MM.1S (cell line): ENCODE measurements at regions not wholly inside any gene's neighbourhood (a gene's known extent, or its start where the extent isn't known, plus 50 kb on each side); places are given as distances from the start of the nearest gene placed in this dataset.

Experiments used
- DNase-seq: peaks from one replicate; pipeline ENCODE4 v3.0.0-alpha.2; 2015
- H2AFZ ChIP-seq: fragments of 300-600 bp; sonication (generic); 2 replicates; pipeline ENCODE4 v1.6.0; 2016; ENCODE audit warnings: antibody characterized with exemption, low read length
- H3F3A ChIP-seq: fragments of 300-600 bp; sonication (generic); 2 replicates; pipeline ENCODE4 v1.6.1; 2016; ENCODE audit warnings: mild to moderate bottlenecking, antibody characterized with exemption, low read length, moderate library complexity, mixed read lengths; ENCODE audit not compliant: insufficient read depth
- H3K27ac ChIP-seq: fragments of 300-600 bp; sonication (generic); 2 replicates; pipeline ENCODE4 v1.5.1; 2016; ENCODE audit warnings: mild to moderate bottlenecking, low read length
- H3K27me3 ChIP-seq: fragments of 300-600 bp; sonication (generic); replicated peaks from 2 replicates; pipeline ENCODE4 v1.6.0; 2016; ENCODE audit warnings: low read length; ENCODE audit not compliant: insufficient read depth
- H3K36me3 ChIP-seq: fragments of 300-600 bp; sonication (generic); replicated peaks from 2 replicates; pipeline ENCODE4 v1.6.1; 2016; ENCODE audit warnings: mild to moderate bottlenecking, low read length, mixed read lengths; ENCODE audit not compliant: insufficient read depth
- H3K4me1 ChIP-seq: fragments of 300-600 bp; sonication (generic); 2 replicates; pipeline ENCODE4 v1.6.1; 2016; ENCODE audit warnings: low read length, mixed read lengths
- H3K4me2 ChIP-seq: fragments of 300-600 bp; sonication (generic); 2 replicates; pipeline ENCODE4 v1.6.0; 2016; ENCODE audit warnings: low read depth, low read length
- H3K4me3 ChIP-seq: fragments of 300-600 bp; sonication (generic); 2 replicates; pipeline ENCODE4 v1.5.1; 2016; ENCODE audit warnings: low read length, mixed read lengths
- H3K79me2 ChIP-seq: fragments of 300-600 bp; sonication (generic); 2 replicates; pipeline ENCODE4 v1.6.1; 2016; ENCODE audit warnings: mixed run types, low read length, mixed read lengths
- H3K9ac ChIP-seq: fragments of 300-600 bp; sonication (generic); 2 replicates; pipeline ENCODE4 v1.6.1; 2016; ENCODE audit warnings: low read length, mixed read lengths
- H3K9me2 ChIP-seq: fragments of 300-600 bp; sonication (generic); replicated peaks from 2 replicates; pipeline ENCODE4 v1.6.1; 2016; ENCODE audit warnings: mild to moderate bottlenecking, low read length, mixed read lengths; ENCODE audit not compliant: insufficient read depth
- H3K9me3 ChIP-seq: fragments of 300-600 bp; sonication (generic); replicated peaks from 2 replicates; pipeline ENCODE4 v1.6.1; 2016; ENCODE audit warnings: mild to moderate bottlenecking, low read length, mixed read lengths; ENCODE audit not compliant: insufficient read depth
- H4K20me1 ChIP-seq: fragments of 300-600 bp; sonication (generic); 2 replicates; pipeline ENCODE4 v1.6.1; 2016; ENCODE audit warnings: mild to moderate bottlenecking, low read length, moderate library complexity, mixed read lengths; ENCODE audit not compliant: insufficient read depth
- CTCF ChIP-seq: fragments of 300-600 bp; sonication (generic); IDR thresholded peaks from 2 replicates; pipeline ENCODE4 v1.5.1; 2016; ENCODE audit warnings: antibody characterized with exemption, low read length, mixed read lengths
- EZH2 ChIP-seq: fragments of 300-600 bp; sonication (generic); optimal IDR thresholded peaks from 2 replicates; pipeline ENCODE3; 2017; ENCODE audit warnings: low read depth, mild to moderate bottlenecking, antibody characterized with exemption, low read length, mixed read lengths
- EZH2phosphoT487 ChIP-seq: fragments of 300-600 bp; sonication (generic); IDR thresholded peaks from 2 replicates; pipeline ENCODE4 v1.6.1; 2018; ENCODE audit warnings: antibody characterized with exemption, low read length

GRCh38 chr7:131655447-131655846 lies 99.0 kb upstream of the PODXL start:
- no peaks in the 10 kb centered on the region for H3K36me3 ChIP-seq
- TF ChIP-seq EZH2phosphoT487 (no peak), EZH2 (no peak), CTCF (no peak)
- no peaks in the 10 kb centered on the region for H3F3A ChIP-seq
- H3K4me1 ChIP-seq, result no peaks in the 10 kb centered on the region
- no peak for DNase-seq
- H3K27ac ChIP-seq, result no peak overlapping the region
- no peaks in the 10 kb centered on the region for H3K79me2 ChIP-seq
- H3K9me3 ChIP-seq, result no peaks in the 10 kb centered on the region
- H4K20me1 ChIP-seq, result no peaks in the 10 kb centered on the region
- no peak overlapping the region for H3K4me3 ChIP-seq
- H3K9ac ChIP-seq, result no peak overlapping the region
- no peak overlapping the region for H3K4me2 ChIP-seq
- no peak overlapping the region for H2AFZ ChIP-seq
- no peaks in the 10 kb centered on the region for H3K27me3 ChIP-seq
- H3K9me2 ChIP-seq, result no peaks in the 10 kb centered on the region

GRCh38 chr7:131654668-131655326 lies 98.4 kb upstream of the PODXL start:
- TF ChIP-seq EZH2 (no peak), CTCF (peak; percentile 97)
- no peaks in the 10 kb centered on the region for H3K27me3 ChIP-seq
- H3K79me2 ChIP-seq, result no peaks in the 10 kb centered on the region
- no peak overlapping the region for H3K4me3 ChIP-seq
- H3K4me1 ChIP-seq, result no peaks in the 10 kb centered on the region
- H4K20me1 ChIP-seq, result no peaks in the 10 kb centered on the region
- 0 out of 2 replicates have a peak overlapping the region, but pooled peaks have one; percentile 28 for H2AFZ ChIP-seq
- no peaks in the 10 kb centered on the region for H3K9me3 ChIP-seq
- no peaks in the 10 kb centered on the region for H3K9me2 ChIP-seq
- H3K36me3 ChIP-seq, result no peaks in the 10 kb centered on the region
- H3K27ac ChIP-seq, result no peak overlapping the region
- H3K9ac ChIP-seq, result no peak overlapping the region
- H3K4me2 ChIP-seq, result no peak overlapping the region
- H3F3A ChIP-seq, result no peaks in the 10 kb centered on the region
- peak; percentile 86 for DNase-seq

GRCh38 chr7:131654249-131654558 lies 97.8 kb upstream of the PODXL start:
- no peak overlapping the region for H2AFZ ChIP-seq
- no peak overlapping the region for H3K4me3 ChIP-seq
- H3K79me2 ChIP-seq, result no peaks in the 10 kb centered on the region
- no peaks in the 10 kb centered on the region for H3K9me2 ChIP-seq
- H3K27ac ChIP-seq, result no peak overlapping the region
- DNase-seq, result no peak
- no peaks in the 10 kb centered on the region for H4K20me1 ChIP-seq
- no peaks in the 10 kb centered on the region for H3F3A ChIP-seq
- no peak overlapping the region for H3K9ac ChIP-seq
- no peak overlapping the region for H3K4me2 ChIP-seq
- H3K9me3 ChIP-seq, result no peaks in the 10 kb centered on the region
- H3K4me1 ChIP-seq, result no peaks in the 10 kb centered on the region
- H3K36me3 ChIP-seq, result no peaks in the 10 kb centered on the region
- no peaks in the 10 kb centered on the region for H3K27me3 ChIP-seq
- TF ChIP-seq CTCF, result no peak
- no peak for TF ChIP-seq EZH2phosphoT487
- TF ChIP-seq EZH2, result no peak
